ENCODE measurements at regions not wholly inside any gene's neighbourhood (a gene's known extent, or its start where the extent isn't known, plus 50 kb on each side); places are given as distances from the start of the nearest gene placed in this dataset.
"Not testable (repeated sequence)": the region's sequence is repeated elsewhere in the genome, so short reads cannot be mapped to it uniquely, and the experiment has no call there.

GRCh38 chr9:104992659-104993058 is 64.7 kb upstream of the ABCA1 start:
- H3K4me3 ChIP-seq = no peak overlapping the region
- no peaks in the 10 kb centered on the region for H3K36me3 ChIP-seq
- DNase-seq = no peak
- peaks cover 29 to 39% (median 36%) of the 10 kb centered on the region in 4 donors for H3K4me1 ChIP-seq
- no peaks in the 10 kb centered on the region for H3K27me3 ChIP-seq
- WGBS, 2 donors = 36 to 54% methylated on average over 5 of the region's 5 CpGs
- H3K27ac ChIP-seq = peak overlapping the region; percentile 86 to 96 (median 92)
- ATAC-seq (ENCODE audit: low FRiP score in 2 of 2) = peak in 1 of 2 donors; percentile 23
- TF ChIP-seq EP300 (IDR thresholded peaks at IDR 0.05) = peak in 3 of 4 donors; percentile 20 to 63 (median 55)
- no peak for TF ChIP-seq POLR2AphosphoS5 (IDR thresholded peaks at IDR 0.05)
- no peak for TF ChIP-seq POLR2A (IDR thresholded peaks at IDR 0.05)
- no peaks in the 10 kb centered on the region for H3K9me3 ChIP-seq

GRCh38 chr9:104993291-104993963 is 65.5 kb upstream of the ABCA1 start:
- H3K9me3 ChIP-seq = no peaks in the 10 kb centered on the region
- peak in 1 of 4 donors; percentile 59 for TF ChIP-seq POLR2A (IDR thresholded peaks at IDR 0.05)
- TF ChIP-seq CTCF (IDR thresholded peaks at IDR 0.05) = no peak
- TF ChIP-seq EP300 (IDR thresholded peaks at IDR 0.05) = peak in 1 of 4 donors; percentile 89
- TF ChIP-seq POLR2AphosphoS5 (IDR thresholded peaks at IDR 0.05) = peak in 1 of 2 donors; percentile 80
- ATAC-seq (ENCODE audit: low FRiP score in 2 of 2) (peak; percentile 45 to 77), DNase-seq (peak in 1 of 2 donors; percentile 91)
- H3K36me3 ChIP-seq = no peaks in the 10 kb centered on the region
- no peak overlapping the region for H3K4me3 ChIP-seq
- WGBS, 2 donors = 19 to 25% methylated on average over 9 of the region's 9 CpGs
- H3K27ac ChIP-seq = peak overlapping the region; percentile 86 to 96 (median 92)
- no peaks in the 10 kb centered on the region for H3K27me3 ChIP-seq
- H3K4me1 ChIP-seq = peaks cover 29 to 39% (median 36%) of the 10 kb centered on the region in 4 donors

GRCh38 chr9:104997536-104997935 is 69.6 kb upstream of the ABCA1 start:
- TF ChIP-seq CTCF (IDR thresholded peaks at IDR 0.05) (no peak), POLR2A (IDR thresholded peaks at IDR 0.05) (no peak), EP300 (IDR thresholded peaks at IDR 0.05) (no peak), POLR2AphosphoS5 (IDR thresholded peaks at IDR 0.05) (no peak)
- H3K27me3 ChIP-seq = no peaks in the 10 kb centered on the region
- no peak for DNase-seq
- no peaks in the 10 kb centered on the region for H3K9me3 ChIP-seq
- no peak overlapping the region for H3K4me3 ChIP-seq
- no peak overlapping the region for H3K27ac ChIP-seq
- H3K36me3 ChIP-seq = no peaks in the 10 kb centered on the region
- no peak for ATAC-seq (ENCODE audit: low FRiP score in 2 of 2)
- 88 to 89% methylated on average over 2 of the region's 2 CpGs for WGBS, 2 donors
- peaks cover 11 to 19% (median 18%) of the 10 kb centered on the region in 4 donors for H3K4me1 ChIP-seq

GRCh38 chr9:104999136-104999535 is 71.2 kb upstream of the ABCA1 start:
- Histone ChIP-seq H3K36me3 (no peaks in the 10 kb centered on the region), H3K4me3 (no peak overlapping the region), H3K27me3 (no peaks in the 10 kb centered on the region), H3K4me1 (peaks cover 0 to 3% (median 2%) of the 10 kb centered on the region in 4 donors), H3K27ac (no peak overlapping the region), H3K9me3 (no peaks in the 10 kb centered on the region)
- ATAC-seq (ENCODE audit: low FRiP score in 2 of 2) (no peak), DNase-seq (no peak)
- TF ChIP-seq POLR2A (IDR thresholded peaks at IDR 0.05) (no peak), EP300 (IDR thresholded peaks at IDR 0.05) (no peak), CTCF (IDR thresholded peaks at IDR 0.05) (no peak), POLR2AphosphoS5 (IDR thresholded peaks at IDR 0.05) (no peak)

- WGBS, 2 donors = 94 to 98% methylated on average over 11 of the region's 11 CpGs
- not testable (repeated sequence) for H3K4me3 ChIP-seq; H3K4me1 ChIP-seq; H3K36me3 ChIP-seq; H3K9me3 ChIP-seq; H3K27ac ChIP-seq; DNase-seq; ATAC-seq (ENCODE audit: low FRiP score in 2 of 2); H3K27me3 ChIP-seq
Measured at GRCh38 chr9:105000529-105000928, 72.6 kb upstream of the ABCA1 start.

All from upper lobe of left lung (tissue), 6 donors.